GM23338 (cell line): ENCODE measurements at regions not wholly inside any gene's neighbourhood (a gene's known extent, or its start where the extent isn't known, plus 50 kb on each side); places are given as distances from the start of the nearest gene placed in this dataset.

Experiments
- ATAC-seq: fragments of 200-7000 bp; cut with Tn5 transposase; 3 replicates; pipeline ENCODE4 v1.9.1; 2020
- DNase-seq: peaks from one replicate; pipeline ENCODE4 v3.0.0-alpha.2; 2015; ENCODE audit warnings: low spot score
- H2AFZ ChIP-seq: fragments of 200-600 bp; sonication (generic); 2 replicates; pipeline ENCODE4 v1.8.0; 2016; ENCODE audit warnings: antibody characterized with exemption, mild to moderate bottlenecking, moderate library complexity
- H3F3A ChIP-seq: fragments of 200-600 bp; sonication (generic); replicated peaks from 2 replicates; pipeline ENCODE4 v1.8.0; 2017; ENCODE audit warnings: antibody characterized with exemption, mixed run types, low read depth
- H3K27ac ChIP-seq: fragments of 200-600 bp; sonication (generic); 2 replicates; pipeline ENCODE4 v1.6.1; 2016; ENCODE audit warnings: low read depth
- H3K27me3 ChIP-seq: fragments of 200-600 bp; sonication (generic); 2 replicates; pipeline ENCODE4 v1.8.0; 2016; ENCODE audit warnings: mild to moderate bottlenecking, mixed run types, moderate library complexity; ENCODE audit not compliant: insufficient read depth
- H3K36me3 ChIP-seq: fragments of 200-600 bp; sonication (generic); 2 replicates; pipeline ENCODE4 v1.8.0; 2016; ENCODE audit warnings: mild to moderate bottlenecking; ENCODE audit not compliant: insufficient read depth
- H3K4me1 ChIP-seq: fragments of 200-600 bp; sonication (generic); 2 replicates; pipeline ENCODE4 v1.8.0; 2016; ENCODE audit warnings: mild to moderate bottlenecking, moderate library complexity; ENCODE audit not compliant: insufficient read depth
- H3K4me2 ChIP-seq: fragments of 200-600 bp; sonication (generic); 2 replicates; pipeline ENCODE4 v1.7.1; 2017; ENCODE audit warnings: mixed run types
- H3K4me3 ChIP-seq: fragments of 200-600 bp; sonication (generic); 2 replicates; pipeline ENCODE4 v1.6.1; 2016; ENCODE audit warnings: mixed run types
- H3K79me2 ChIP-seq: fragments of 200-600 bp; sonication (generic); replicated peaks from 2 replicates; pipeline ENCODE4 v1.8.0; 2017; ENCODE audit warnings: mild to moderate bottlenecking; ENCODE audit not compliant: insufficient read depth
- H3K9me2 ChIP-seq: fragments of 200-600 bp; sonication (generic); 2 replicates; pipeline ENCODE4 v1.8.0; 2017; ENCODE audit not compliant: insufficient read depth
- H4K20me1 ChIP-seq: fragments of 200-600 bp; sonication (generic); replicated peaks from 2 replicates; pipeline ENCODE4 v1.8.0; 2017; ENCODE audit warnings: mild to moderate bottlenecking; ENCODE audit not compliant: insufficient read depth
- H3K27ac Mint-ChIP-seq: 2 replicates; pipeline ENCODE4 v1.8.0; 2020; ENCODE audit warnings: inconsistent platforms, mild to moderate bottlenecking, moderate library complexity, mixed read lengths
- H3K27me3 Mint-ChIP-seq: 3 replicates; pipeline ENCODE4 v1.8.0; 2022; ENCODE audit warnings: low read depth, mild to moderate bottlenecking, moderate library complexity, mixed read lengths, inconsistent platforms; ENCODE audit not compliant: insufficient read depth, poor library complexity
- H3K36me3 Mint-ChIP-seq: 3 replicates; pipeline ENCODE4 v1.8.0; 2021; ENCODE audit warnings: low read depth, mild to moderate bottlenecking, inconsistent platforms, moderate library complexity, mixed read lengths
- H3K4me1 Mint-ChIP-seq: 3 replicates; pipeline ENCODE4 v1.8.0; 2020; ENCODE audit warnings: mild to moderate bottlenecking, inconsistent platforms, mixed read lengths
- H3K4me3 Mint-ChIP-seq: 3 replicates; pipeline ENCODE4 v1.8.0; 2021; ENCODE audit warnings: moderate library complexity, mild to moderate bottlenecking, inconsistent platforms, mixed read lengths
- H3K9me3 Mint-ChIP-seq: 3 replicates; pipeline ENCODE4 v1.8.0; 2020; ENCODE audit warnings: moderate library complexity, mild to moderate bottlenecking, inconsistent platforms, mixed read lengths
- CREB1 ChIP-seq: fragments of 250-450 bp; sonication (Bioruptor Pico); IDR thresholded peaks from 2 replicates; pipeline ENCODE4 v1.5.0; 2020; ENCODE audit warnings: low read depth, mild to moderate bottlenecking, moderate library complexity
- EZH2 ChIP-seq: fragments of 200-600 bp; sonication (generic); IDR thresholded peaks from one replicate; pipeline ENCODE4 v1.8.0; 2017; ENCODE audit warnings: antibody characterized with exemption, mild to moderate bottlenecking, low read depth; ENCODE audit not compliant: unreplicated experiment
- JUNB ChIP-seq: IDR thresholded peaks from one replicate; pipeline ENCODE4 v1.6.1; 2016; ENCODE audit warnings: antibody characterized with exemption; ENCODE audit not compliant: unreplicated experiment
- POLR2AphosphoS5 ChIP-seq: IDR thresholded peaks from 2 replicates; pipeline ENCODE4 v1.6.1; 2016; ENCODE audit warnings: antibody characterized with exemption, low read depth
- STAT1 ChIP-seq: IDR thresholded peaks from one replicate; pipeline ENCODE4 v1.6.1; 2016; ENCODE audit warnings: antibody characterized with exemption; ENCODE audit not compliant: unreplicated experiment
- ZNF462 ChIP-seq: fragments of 250-450 bp; sonication (Bioruptor Pico); IDR thresholded peaks from 2 replicates; pipeline ENCODE4 v1.5.0; 2020; ENCODE audit warnings: mild to moderate bottlenecking, moderate library complexity
- TF ChIP-seq, protein P1 (sequence below), 2 experiments: fragments of 200-600 bp in 1 of 2; sonication (generic) in 1 of 2; conservative IDR thresholded peaks; 2 replicates each; pipeline versions ENCODE4 v1.5.1 to v1.6.1; 2016 to 2017; ENCODE audit warnings: antibody characterized with exemption in 2 of 2, low read depth in 2 of 2, mild to moderate bottlenecking in 2 of 2, moderate library complexity in 1 of 2
- TF ChIP-seq, protein P2 (sequence below): IDR thresholded peaks from 2 replicates; pipeline ENCODE4 v1.6.1; 2016; ENCODE audit warnings: antibody characterized with exemption

DNA sequence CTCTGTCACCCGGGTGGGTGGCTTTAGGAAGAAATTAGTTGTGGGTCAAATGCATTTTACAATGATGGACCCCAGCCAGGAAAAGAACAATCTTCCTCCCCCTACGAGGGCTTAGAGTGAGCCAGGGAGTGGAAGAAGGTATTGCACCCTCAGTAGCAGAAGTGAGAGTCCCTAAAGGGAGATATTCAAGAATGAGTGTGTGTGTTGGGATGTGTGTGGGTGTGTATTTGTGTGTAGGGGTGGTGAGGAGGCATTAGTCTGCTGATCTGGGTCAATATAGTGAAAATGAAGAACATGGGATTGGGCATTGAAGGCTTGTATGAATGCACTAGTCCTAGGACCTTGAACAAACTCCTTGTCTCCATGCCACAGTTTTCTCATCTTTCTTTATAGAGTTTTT, 85.2 kb upstream of the RUNX1 start (continued):
- TF ChIP-seq, protein P1, sequence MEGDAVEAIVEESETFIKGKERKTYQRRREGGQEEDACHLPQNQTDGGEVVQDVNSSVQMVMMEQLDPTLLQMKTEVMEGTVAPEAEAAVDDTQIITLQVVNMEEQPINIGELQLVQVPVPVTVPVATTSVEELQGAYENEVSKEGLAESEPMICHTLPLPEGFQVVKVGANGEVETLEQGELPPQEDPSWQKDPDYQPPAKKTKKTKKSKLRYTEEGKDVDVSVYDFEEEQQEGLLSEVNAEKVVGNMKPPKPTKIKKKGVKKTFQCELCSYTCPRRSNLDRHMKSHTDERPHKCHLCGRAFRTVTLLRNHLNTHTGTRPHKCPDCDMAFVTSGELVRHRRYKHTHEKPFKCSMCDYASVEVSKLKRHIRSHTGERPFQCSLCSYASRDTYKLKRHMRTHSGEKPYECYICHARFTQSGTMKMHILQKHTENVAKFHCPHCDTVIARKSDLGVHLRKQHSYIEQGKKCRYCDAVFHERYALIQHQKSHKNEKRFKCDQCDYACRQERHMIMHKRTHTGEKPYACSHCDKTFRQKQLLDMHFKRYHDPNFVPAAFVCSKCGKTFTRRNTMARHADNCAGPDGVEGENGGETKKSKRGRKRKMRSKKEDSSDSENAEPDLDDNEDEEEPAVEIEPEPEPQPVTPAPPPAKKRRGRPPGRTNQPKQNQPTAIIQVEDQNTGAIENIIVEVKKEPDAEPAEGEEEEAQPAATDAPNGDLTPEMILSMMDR (conservative IDR thresholded peaks at IDR 0.05; ENCODE audit: low read depth in 2 of 2): no peak
- TF ChIP-seq, protein P2, sequence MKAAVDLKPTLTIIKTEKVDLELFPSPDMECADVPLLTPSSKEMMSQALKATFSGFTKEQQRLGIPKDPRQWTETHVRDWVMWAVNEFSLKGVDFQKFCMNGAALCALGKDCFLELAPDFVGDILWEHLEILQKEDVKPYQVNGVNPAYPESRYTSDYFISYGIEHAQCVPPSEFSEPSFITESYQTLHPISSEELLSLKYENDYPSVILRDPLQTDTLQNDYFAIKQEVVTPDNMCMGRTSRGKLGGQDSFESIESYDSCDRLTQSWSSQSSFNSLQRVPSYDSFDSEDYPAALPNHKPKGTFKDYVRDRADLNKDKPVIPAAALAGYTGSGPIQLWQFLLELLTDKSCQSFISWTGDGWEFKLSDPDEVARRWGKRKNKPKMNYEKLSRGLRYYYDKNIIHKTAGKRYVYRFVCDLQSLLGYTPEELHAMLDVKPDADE: no peak
- TF ChIP-seq EZH2: no peak
- TF ChIP-seq STAT1: no peak
- no peak for TF ChIP-seq POLR2AphosphoS5
- no peak for TF ChIP-seq CREB1 (CRISPR knock-in tag)

GRCh38 chr21:35128536-35128935, 79.4 kb upstream of the RUNX1 start:
- Mint-ChIP-seq H3K36me3 (peaks cover 5% of the 10 kb centered on the region; the same call in 1 of the 3 replicates), H3K4me1 (peaks cover 11% of the 10 kb centered on the region), H3K27ac (no peak overlapping the region), H3K4me3 (no peak overlapping the region), H3K9me3 (peaks cover 9% of the 10 kb centered on the region; the same call in 2 of the 3 replicates), H3K27me3 (no peaks in the 10 kb centered on the region)
- TF ChIP-seq, protein P1 (conservative IDR thresholded peaks at IDR 0.05; ENCODE audit: low read depth in 2 of 2): no peak
- no peak for TF ChIP-seq CREB1 (CRISPR knock-in tag)
- no peak for TF ChIP-seq JUNB
- H3K36me3 ChIP-seq: no peaks in the 10 kb centered on the region
- H3K27ac ChIP-seq: no peak overlapping the region
- DNase-seq (no peak), ATAC-seq (no peak)
- peaks cover 7% of the 10 kb centered on the region for H3K9me2 ChIP-seq
- no peaks in the 10 kb centered on the region for H4K20me1 ChIP-seq
- H2AFZ ChIP-seq: no peak overlapping the region
- H3K27me3 ChIP-seq: no peaks in the 10 kb centered on the region
- no peak overlapping the region for H3K4me2 ChIP-seq
- H3K79me2 ChIP-seq: no peaks in the 10 kb centered on the region
- H3K4me3 ChIP-seq: no peak overlapping the region
- no peaks in the 10 kb centered on the region for H3F3A ChIP-seq
- peaks cover 12% of the 10 kb centered on the region for H3K4me1 ChIP-seq

GRCh38 chr21:35127851-35128250, 78.7 kb upstream of the RUNX1 start:
- Mint-ChIP-seq H3K36me3 (peaks cover 5% of the 10 kb centered on the region; the same call in 1 of the 3 replicates), H3K27me3 (no peaks in the 10 kb centered on the region), H3K27ac (no peak overlapping the region), H3K9me3 (peaks cover 9% of the 10 kb centered on the region; the same call in 2 of the 3 replicates), H3K4me1 (peaks cover 11% of the 10 kb centered on the region), H3K4me3 (no peak overlapping the region)
- Histone ChIP-seq H3K36me3 (no peaks in the 10 kb centered on the region), H2AFZ (no peak overlapping the region), H3K27ac (no peak overlapping the region), H3K4me2 (no peak overlapping the region), H3F3A (no peaks in the 10 kb centered on the region), H3K79me2 (no peaks in the 10 kb centered on the region), H4K20me1 (no peaks in the 10 kb centered on the region), H3K4me3 (no peak overlapping the region), H3K4me1 (peaks cover 12% of the 10 kb centered on the region), H3K27me3 (no peaks in the 10 kb centered on the region), H3K9me2 (peaks cover 7% of the 10 kb centered on the region)
- DNase-seq (no peak), ATAC-seq (no peak)
- TF ChIP-seq STAT1 (no peak), CREB1 (CRISPR knock-in tag) (no peak), ZNF462 (CRISPR knock-in tag) (no peak)
